ENCODE measurements at regions not wholly inside any gene's neighbourhood (a gene's known extent, or its start where the extent isn't known, plus 50 kb on each side); places are given as distances from the start of the nearest gene placed in this dataset.

GRCh38 chr9:13377171-13377925 lies 97.9 kb upstream of the MPDZ start:
- no peak for DNase-seq

- DNase-seq: no peak
These were observed 93.0 kb upstream of the MPDZ start for GRCh38 chr9:13372510-13372909.

DNA sequence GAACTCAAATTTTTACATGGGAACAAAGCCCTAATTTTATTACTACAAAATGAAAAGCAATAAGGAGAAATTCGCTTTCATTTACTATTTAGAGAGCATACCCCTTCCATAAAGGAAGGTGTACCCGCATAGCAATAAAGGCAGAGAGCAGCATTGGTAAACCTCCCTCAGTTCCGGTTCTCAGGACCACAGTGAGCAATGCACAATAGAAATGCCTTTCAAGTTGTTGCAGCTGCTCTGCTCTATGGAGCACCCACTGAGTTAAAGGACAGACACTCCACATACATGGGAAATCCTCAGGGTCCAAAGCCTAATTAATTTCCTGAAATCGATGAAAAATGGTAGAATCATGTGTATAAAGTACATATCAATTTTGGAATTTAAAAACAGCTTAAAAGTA lies 89.9 kb upstream of the MPDZ start:
- DNase-seq: no peak

GRCh38 chr9:13367784-13368183 lies 88.3 kb upstream of the MPDZ start:
- DNase-seq: no peak

DNA sequence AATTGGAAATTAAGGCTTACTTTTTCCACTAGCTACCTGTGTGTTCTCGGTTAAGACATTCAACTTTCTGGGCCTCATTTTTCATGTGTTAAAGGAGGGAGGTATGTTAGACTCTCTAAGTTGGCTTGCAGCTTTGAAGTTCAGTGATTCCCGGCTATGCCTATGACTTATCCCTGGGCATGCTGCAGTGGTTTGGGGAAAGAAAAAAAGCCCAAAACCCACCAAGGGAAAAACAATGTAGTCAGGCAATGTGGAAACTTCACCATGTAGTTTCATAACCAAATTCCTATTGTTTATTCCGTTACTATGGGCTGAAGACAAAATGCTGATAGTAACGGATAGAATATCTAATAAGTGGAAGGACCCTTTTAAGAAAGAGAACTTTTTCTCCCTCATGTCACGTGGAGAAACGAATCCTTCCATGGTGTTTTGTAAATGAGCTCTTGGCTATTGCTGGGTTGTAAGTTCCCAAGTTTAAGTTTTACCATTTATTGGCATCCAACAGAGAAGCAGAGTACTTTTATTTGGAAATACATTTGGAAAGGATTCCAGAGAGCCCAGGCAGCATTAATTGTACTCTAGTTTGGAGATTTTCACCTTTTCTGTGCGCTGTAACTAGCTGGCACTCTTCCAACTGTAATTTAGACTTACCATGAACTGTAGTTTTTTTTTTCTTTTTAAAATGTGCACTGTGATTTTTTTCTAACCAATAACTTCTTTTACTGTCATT lies 84.9 kb upstream of the MPDZ start:
- no peak for DNase-seq

DNA sequence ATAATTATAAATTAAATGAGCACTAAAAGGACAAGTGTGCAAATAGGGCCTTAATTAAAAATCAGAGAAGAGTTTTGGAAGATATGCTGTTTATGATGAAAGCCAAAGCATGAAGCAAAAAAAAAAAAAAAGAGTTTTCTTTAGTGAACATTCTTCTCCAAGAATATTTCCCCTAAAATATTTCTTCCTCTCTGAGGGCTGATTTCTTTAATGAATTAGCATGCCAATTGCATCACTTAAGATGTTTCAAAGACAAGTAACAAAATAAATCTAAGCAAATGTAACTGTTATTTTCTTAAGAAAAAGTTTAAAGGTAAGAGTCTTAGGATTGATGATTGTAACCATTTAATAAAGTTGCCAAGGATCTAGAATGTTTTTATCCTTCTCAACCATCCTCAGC lies 81.6 kb upstream of the MPDZ start:
- no peak for DNase-seq

- no peak for DNase-seq
These were observed 80.7 kb upstream of the MPDZ start for GRCh38 chr9:13360188-13360587.

GRCh38 chr9:13358128-13358527 lies 78.6 kb upstream of the MPDZ start:
- no peak for DNase-seq

DNA sequence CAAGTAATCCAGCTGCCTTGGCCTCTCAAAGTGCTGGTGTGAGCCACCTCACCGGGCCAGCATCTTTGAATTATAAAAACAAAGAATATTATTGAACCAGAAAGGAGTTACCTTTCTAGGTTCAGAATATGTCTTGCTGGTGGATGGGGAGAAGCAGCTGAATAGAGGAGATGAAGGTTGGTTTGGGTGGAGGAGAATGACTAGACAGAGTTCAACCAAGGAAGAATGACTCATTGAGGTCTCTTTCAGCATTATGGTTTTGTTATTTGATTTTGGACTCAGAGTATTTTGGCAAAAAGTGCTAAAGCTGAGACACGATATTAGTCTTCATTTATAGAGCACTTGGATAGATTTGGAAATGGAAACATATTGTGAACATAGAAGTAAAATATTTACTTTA lies 75.2 kb upstream of the MPDZ start:
- no peak for DNase-seq

- no peak for DNase-seq
These were observed 73.0 kb upstream of the MPDZ start for GRCh38 chr9:13352451-13352979.

- DNase-seq: no peak
These were observed 72.4 kb upstream of the MPDZ start for GRCh38 chr9:13351778-13352386.

GRCh38 chr9:13332571-13332970 lies 53.1 kb upstream of the MPDZ start:
- no peak for DNase-seq

GRCh38 chr9:13331320-13331719 lies 51.8 kb upstream of the MPDZ start:
- no peak for DNase-seq

- DNase-seq: no peak
These were observed 51.0 kb upstream of the MPDZ start for GRCh38 chr9:13330396-13331004.

Data from stimulated activated CD4-positive, alpha-beta T cell treated with anti-CD3 and anti-CD28 coated beads, Interleukin-15, amount 100 ng/mL, for 24 hours (primary cell).